AG04449 (cell line): ENCODE measurements at regions not wholly inside any gene's neighbourhood (a gene's known extent, or its start where the extent isn't known, plus 50 kb on each side); places are given as distances from the start of the nearest gene placed in this dataset.

Source experiments
- CTCF ChIA-PET: fragments of 350-600 bp; formaldehyde crosslinking; extraction: SDS; loops from one replicate; lab custom pipeline; 2021; ENCODE audit warnings: antibody characterized with exemption; lab: Yijun Ruan, JAX
- POLR2A ChIA-PET: fragments of 400-600, 350-600 bp; formaldehyde crosslinking; extraction: SDS; loops from one replicate; lab custom pipeline; 2020; ENCODE audit warnings: antibody characterized with exemption, inconsistent platforms; lab: Yijun Ruan, JAX
- DNase-seq: peaks from one replicate; pipeline ENCODE4 v3.0.0-alpha.2; 2010; ENCODE audit warnings: low read depth, low spot score
- H3K4me3 ChIP-seq: 2 replicates; pipeline ENCODE4 v1.5.1; 2011; ENCODE audit warnings: low read depth, mild to moderate bottlenecking, control low read depth, low read length
- TF ChIP-seq, protein P1 (sequence below): IDR thresholded peaks from one replicate; pipeline ENCODE4 v1.5.1; 2011; ENCODE audit warnings: mild to moderate bottlenecking, moderate library complexity, low read length, control low read depth, inconsistent platforms; ENCODE audit not compliant: insufficient read depth; ENCODE audit errors: missing control alignments

DNA sequence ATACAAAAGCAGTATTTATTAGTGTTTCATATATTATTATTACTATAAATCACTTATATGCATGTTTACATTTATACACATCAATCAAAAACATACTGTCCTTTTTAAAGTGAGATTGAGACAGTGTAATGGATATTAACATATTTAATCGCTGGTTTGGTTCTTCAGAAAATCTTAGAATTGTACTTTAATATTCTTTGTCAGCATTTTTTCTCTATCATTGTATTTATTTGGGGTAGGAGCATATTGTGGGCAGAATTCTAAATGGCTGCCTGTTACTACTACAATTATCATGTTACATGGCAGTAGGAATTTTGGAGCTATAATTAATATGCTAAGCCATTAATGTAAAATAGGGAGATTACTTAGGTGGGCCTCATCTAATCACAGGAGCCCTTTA is 722.6 kb downstream of the TLR4 start:
- H3K4me3 ChIP-seq, result no peak overlapping the region
- TF ChIP-seq, protein P1, sequence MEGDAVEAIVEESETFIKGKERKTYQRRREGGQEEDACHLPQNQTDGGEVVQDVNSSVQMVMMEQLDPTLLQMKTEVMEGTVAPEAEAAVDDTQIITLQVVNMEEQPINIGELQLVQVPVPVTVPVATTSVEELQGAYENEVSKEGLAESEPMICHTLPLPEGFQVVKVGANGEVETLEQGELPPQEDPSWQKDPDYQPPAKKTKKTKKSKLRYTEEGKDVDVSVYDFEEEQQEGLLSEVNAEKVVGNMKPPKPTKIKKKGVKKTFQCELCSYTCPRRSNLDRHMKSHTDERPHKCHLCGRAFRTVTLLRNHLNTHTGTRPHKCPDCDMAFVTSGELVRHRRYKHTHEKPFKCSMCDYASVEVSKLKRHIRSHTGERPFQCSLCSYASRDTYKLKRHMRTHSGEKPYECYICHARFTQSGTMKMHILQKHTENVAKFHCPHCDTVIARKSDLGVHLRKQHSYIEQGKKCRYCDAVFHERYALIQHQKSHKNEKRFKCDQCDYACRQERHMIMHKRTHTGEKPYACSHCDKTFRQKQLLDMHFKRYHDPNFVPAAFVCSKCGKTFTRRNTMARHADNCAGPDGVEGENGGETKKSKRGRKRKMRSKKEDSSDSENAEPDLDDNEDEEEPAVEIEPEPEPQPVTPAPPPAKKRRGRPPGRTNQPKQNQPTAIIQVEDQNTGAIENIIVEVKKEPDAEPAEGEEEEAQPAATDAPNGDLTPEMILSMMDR, result no peak
- POLR2A ChIA-PET, result no interaction called here
- CTCF ChIA-PET, result no interaction called here
- DNase-seq, result no peak

DNA sequence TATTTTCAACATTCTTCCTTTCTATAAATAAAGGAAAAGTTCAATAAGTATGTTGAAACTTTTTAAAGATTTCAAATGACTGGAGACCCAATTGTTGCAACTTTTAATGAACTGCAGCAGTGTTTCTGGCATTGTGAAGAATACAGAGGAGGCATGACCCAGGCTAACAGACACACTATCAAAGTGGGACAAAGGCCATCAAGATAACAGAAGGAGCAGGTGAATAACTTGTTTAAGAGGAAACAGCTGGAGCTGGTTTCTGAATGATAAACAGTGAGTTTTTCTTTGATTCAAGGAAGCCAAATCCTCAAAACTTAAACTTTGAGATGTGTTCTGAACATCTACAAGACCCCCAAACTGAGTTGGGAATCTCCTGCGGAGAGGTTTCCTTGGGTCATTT is 734.6 kb downstream of the TLR4 start:
- TF ChIP-seq, protein P1, result no peak
- DNase-seq, result no peak

GRCh38 chr9:118439441-118439840 is 735.2 kb downstream of the TLR4 start:
- POLR2A ChIA-PET, result no interaction called here
- TF ChIP-seq, protein P1, result no peak
- H3K4me3 ChIP-seq, result no peak overlapping the region
- CTCF ChIA-PET, result no interaction called here
- no peak for DNase-seq

More for the DNA sequence above, 734.6 kb downstream of the TLR4 start:
- no peak overlapping the region for H3K4me3 ChIP-seq
- ChIA-PET CTCF (no interaction called here), POLR2A (no interaction called here)

DNA sequence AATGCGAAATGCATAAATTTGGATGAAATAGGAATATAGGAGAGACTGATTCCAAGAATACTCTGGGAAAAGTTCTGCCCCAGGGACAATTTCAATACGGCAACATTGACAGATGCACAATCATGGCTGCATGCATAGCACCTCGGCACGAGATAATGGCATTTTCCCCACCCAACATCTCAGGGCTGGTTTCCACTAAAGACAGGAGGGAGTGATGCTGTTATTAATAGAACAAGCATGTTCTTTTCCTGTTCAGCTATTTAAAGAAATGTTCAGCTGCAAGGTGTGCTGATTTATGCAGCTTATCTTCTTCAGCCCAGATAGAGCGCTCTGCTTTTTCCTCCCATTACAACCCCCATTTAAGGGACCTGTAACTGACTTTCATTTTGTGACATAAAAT is 740.2 kb downstream of the TLR4 start:
- ChIA-PET CTCF (no interaction called here), POLR2A (no interaction called here)
- TF ChIP-seq, protein P1, result no peak
- no peak overlapping the region for H3K4me3 ChIP-seq
- no peak for DNase-seq

GRCh38 chr9:118446943-118447639 is 742.9 kb downstream of the TLR4 start:
- TF ChIP-seq, protein P1, result no peak
- ChIA-PET CTCF (no interaction called here), POLR2A (no interaction called here)
- DNase-seq, result no peak
- H3K4me3 ChIP-seq, result no peak overlapping the region

DNA sequence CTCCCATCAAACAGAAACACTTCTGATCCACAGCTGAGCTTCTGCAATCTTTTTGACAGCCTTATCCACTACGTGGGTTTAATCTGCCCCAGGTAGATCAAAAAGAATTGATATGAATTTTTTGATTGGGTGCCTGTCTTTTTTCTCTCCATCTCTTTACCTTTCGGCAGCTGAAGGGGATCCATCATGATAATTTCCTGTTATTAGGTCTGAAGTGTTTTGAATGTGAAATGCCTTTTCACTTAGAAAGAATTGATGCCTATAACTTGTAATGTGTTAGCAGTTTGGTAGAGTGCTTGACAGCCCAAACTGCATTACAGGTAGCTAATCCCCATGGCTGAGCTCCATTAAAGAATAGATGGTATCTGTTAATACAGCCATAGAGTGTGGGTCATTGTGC is 745.4 kb downstream of the TLR4 start:
- CTCF ChIA-PET, result no interaction called here
- POLR2A ChIA-PET, result no interaction called here

More for the DNA sequence above, 745.4 kb downstream of the TLR4 start:
- TF ChIP-seq, protein P1, result no peak
- no peak overlapping the region for H3K4me3 ChIP-seq
- no peak for DNase-seq
